ENCODE measurements at regions not wholly inside any gene's neighbourhood (a gene's known extent, or its start where the extent isn't known, plus 50 kb on each side); places are given as distances from the start of the nearest gene placed in this dataset.
A peak's percentile ranks its signal among the peaks of the same experiment; 100 is the strongest.
"Not testable (repeated sequence)": the region's sequence is repeated elsewhere in the genome, so short reads cannot be mapped to it uniquely, and the experiment has no call there.

GRCh38 chr5:28328681-28329080, 1290.3 kb upstream of the CDH9 start:
- no peak for DNase-seq

GRCh38 chr5:28324174-28324573, 1285.8 kb upstream of the CDH9 start:
- DNase-seq: peak; percentile 16

GRCh38 chr5:28313953-28314352, 1275.6 kb upstream of the CDH9 start:
- DNase-seq: no peak

- no peak for DNase-seq
These were observed 1275.0 kb upstream of the CDH9 start for GRCh38 chr5:28313321-28313951.

- DNase-seq: no peak
These were observed 1272.3 kb upstream of the CDH9 start for GRCh38 chr5:28310696-28311095.

- DNase-seq: no peak
These were observed 1267.5 kb upstream of the CDH9 start for GRCh38 chr5:28305891-28306290.

- DNase-seq: peak; percentile 75
These were observed 1263.3 kb upstream of the CDH9 start for GRCh38 chr5:28301712-28302111.

GRCh38 chr5:28296254-28297013, 1258.0 kb upstream of the CDH9 start:
- DNase-seq: no peak

GRCh38 chr5:28287021-28287420, 1248.6 kb upstream of the CDH9 start:
- not testable (repeated sequence) for DNase-seq

GRCh38 chr5:28286566-28286965, 1248.2 kb upstream of the CDH9 start:
- DNase-seq: no peak

GRCh38 chr5:28284788-28285187, 1246.4 kb upstream of the CDH9 start:
- DNase-seq: no peak

GRCh38 chr5:28281351-28281750, 1243.0 kb upstream of the CDH9 start:
- no peak for DNase-seq

- DNase-seq: no peak
These were observed 1237.5 kb upstream of the CDH9 start for GRCh38 chr5:28275931-28276330.

GRCh38 chr5:28269978-28270377, 1231.6 kb upstream of the CDH9 start:
- DNase-seq: no peak

GRCh38 chr5:28265877-28266276, 1227.5 kb upstream of the CDH9 start:
- DNase-seq: no peak

- DNase-seq: peak; percentile 42
These were observed 1216.5 kb upstream of the CDH9 start for GRCh38 chr5:28254846-28255245.

GRCh38 chr5:28253431-28253830, 1215.0 kb upstream of the CDH9 start:
- no peak for DNase-seq

GRCh38 chr5:28249771-28250415, 1211.5 kb upstream of the CDH9 start:
- DNase-seq: no peak

- DNase-seq: no peak
These were observed 1196.1 kb upstream of the CDH9 start for GRCh38 chr5:28234356-28234968.

GRCh38 chr5:28226407-28226806, 1188.0 kb upstream of the CDH9 start:
- DNase-seq: no peak

- no peak for DNase-seq
These were observed 1181.2 kb upstream of the CDH9 start for GRCh38 chr5:28219539-28219938.

- no peak for DNase-seq
These were observed 1179.3 kb upstream of the CDH9 start for GRCh38 chr5:28217695-28218094.

- no peak for DNase-seq
These were observed 1178.6 kb upstream of the CDH9 start for GRCh38 chr5:28216939-28217360.

GRCh38 chr5:28215091-28215490, 1176.7 kb upstream of the CDH9 start:
- no peak for DNase-seq

All from MV-4-11 (cell line).